ENCODE measurements at regions not wholly inside any gene's neighbourhood (a gene's known extent, or its start where the extent isn't known, plus 50 kb on each side); places are given as distances from the start of the nearest gene placed in this dataset.

- Histone ChIP-seq H3K9ac (ENCODE audit: low read length) (no peak overlapping the region), H3K9me2 (ENCODE audit: low read depth, low read length) (no peaks in the 10 kb centered on the region), H3K4me1 (ENCODE audit: insufficient read depth, low read length, severe bottlenecking) (no peaks in the 10 kb centered on the region), H3K27me3 (ENCODE audit: insufficient read depth, low read length) (no peaks in the 10 kb centered on the region), H3K4me3 (ENCODE audit: low read depth, low read length, poor library complexity, severe bottlenecking) (no peak overlapping the region), H3K9me3 (ENCODE audit: low read length) (no peaks in the 10 kb centered on the region), H2AFZ (ENCODE audit: low read length) (no peak overlapping the region), H4K20me1 (ENCODE audit: insufficient read depth, low read length) (no peaks in the 10 kb centered on the region), H3K36me3 (ENCODE audit: insufficient read depth, low read length) (no peaks in the 10 kb centered on the region), H3F3A (ENCODE audit: insufficient read depth, low read length) (no peaks in the 10 kb centered on the region), H3K27ac (ENCODE audit: low read depth, low read length, poor library complexity, severe bottlenecking) (no peak overlapping the region), H3K79me2 (ENCODE audit: insufficient read depth, low read length) (no peaks in the 10 kb centered on the region), H3K4me2 (ENCODE audit: low read length) (no peak overlapping the region)
- TF ChIP-seq EZH2 (IDR thresholded peaks at IDR 0.05; ENCODE audit: borderline replicate concordance, low read length), result no peak
- no peak for TF ChIP-seq CTCF (IDR thresholded peaks at IDR 0.05; ENCODE audit: low read length)
These were observed 2442.0 kb downstream of the PCDH7 start for GRCh38 chr4:33162122-33162521.

DNA sequence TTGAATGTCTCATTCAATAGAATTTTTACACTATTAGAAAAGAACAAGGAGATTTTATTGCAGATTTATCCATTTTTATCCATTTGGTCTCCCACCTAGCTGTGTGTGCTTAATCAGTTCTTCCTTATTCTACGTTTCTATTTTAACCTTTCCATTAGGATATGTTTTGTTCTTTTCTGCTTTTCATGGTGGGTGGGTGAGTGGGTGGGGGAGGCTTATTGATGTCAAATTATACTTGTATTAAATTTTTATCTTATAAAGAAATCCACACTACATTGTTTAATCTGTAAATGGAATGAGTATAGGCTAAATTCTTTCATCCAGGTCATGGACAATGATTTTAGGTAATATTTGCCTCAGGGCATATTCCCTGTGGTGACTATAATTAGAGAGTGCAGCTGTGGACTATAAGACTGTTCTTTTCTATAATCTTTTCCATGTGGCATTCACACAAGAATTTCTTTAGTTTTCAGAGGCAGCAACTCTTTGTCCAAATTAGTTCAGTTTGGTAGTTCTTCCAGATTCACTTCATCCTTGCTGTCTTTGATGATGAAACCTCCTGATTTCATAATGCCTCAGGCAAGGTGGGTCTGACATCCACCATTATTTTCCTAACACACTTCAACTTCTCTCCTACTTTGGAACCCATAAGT lies 2451.8 kb downstream of the PCDH7 start:
- H3K9me2 ChIP-seq (ENCODE audit: low read depth, low read length), result no peaks in the 10 kb centered on the region
- H3K36me3 ChIP-seq (ENCODE audit: insufficient read depth, low read length), result no peaks in the 10 kb centered on the region
- no peak overlapping the region for H2AFZ ChIP-seq (ENCODE audit: low read length)
- no peak overlapping the region for H3K4me2 ChIP-seq (ENCODE audit: low read length)
- no peak overlapping the region for H3K9ac ChIP-seq (ENCODE audit: low read length)
- no peaks in the 10 kb centered on the region for H3K79me2 ChIP-seq (ENCODE audit: insufficient read depth, low read length)
- no peaks in the 10 kb centered on the region for H3K9me3 ChIP-seq (ENCODE audit: low read length)
- H3K4me3 ChIP-seq (ENCODE audit: low read depth, low read length, poor library complexity, severe bottlenecking), result no peak overlapping the region
- H3K27me3 ChIP-seq (ENCODE audit: insufficient read depth, low read length), result no peaks in the 10 kb centered on the region
- no peak overlapping the region for H3K27ac ChIP-seq (ENCODE audit: low read depth, low read length, poor library complexity, severe bottlenecking)
- no peaks in the 10 kb centered on the region for H4K20me1 ChIP-seq (ENCODE audit: insufficient read depth, low read length)
- peaks cover 12% of the 10 kb centered on the region for H3K4me1 ChIP-seq (ENCODE audit: insufficient read depth, low read length, severe bottlenecking)
- TF ChIP-seq EZH2 (IDR thresholded peaks at IDR 0.05; ENCODE audit: borderline replicate concordance, low read length), result no peak
- no peak for TF ChIP-seq CTCF (IDR thresholded peaks at IDR 0.05; ENCODE audit: low read length)
- no peaks in the 10 kb centered on the region for H3F3A ChIP-seq (ENCODE audit: insufficient read depth, low read length)

DNA sequence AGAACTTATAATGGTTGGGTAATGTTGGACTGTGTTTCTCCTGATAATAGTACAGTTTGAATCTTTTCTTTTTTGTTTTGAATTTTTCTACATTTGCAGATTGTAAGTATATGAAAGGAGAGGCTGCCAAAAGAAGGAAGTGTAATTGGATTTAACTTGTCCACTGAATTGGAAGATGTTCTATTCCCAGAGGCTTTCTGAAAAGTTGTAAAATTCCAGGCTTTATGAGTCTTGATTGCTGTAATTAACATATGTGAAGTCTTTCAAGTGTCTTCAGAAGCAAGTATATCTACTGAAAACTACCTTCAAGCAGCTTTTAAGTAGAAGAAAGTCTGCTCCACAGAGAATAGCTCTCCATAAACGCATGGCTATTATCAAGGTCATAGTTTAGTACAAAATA lies 2456.4 kb downstream of the PCDH7 start:
- Histone ChIP-seq H3K9ac (ENCODE audit: low read length) (no peak overlapping the region), H2AFZ (ENCODE audit: low read length) (no peak overlapping the region)

More for the DNA sequence above, 2456.4 kb downstream of the PCDH7 start:
- H3K27me3 ChIP-seq (ENCODE audit: insufficient read depth, low read length), result no peaks in the 10 kb centered on the region
- H3K4me3 ChIP-seq (ENCODE audit: low read depth, low read length, poor library complexity, severe bottlenecking), result no peak overlapping the region
- no peak overlapping the region for H3K27ac ChIP-seq (ENCODE audit: low read depth, low read length, poor library complexity, severe bottlenecking)
- no peak overlapping the region for H3K4me2 ChIP-seq (ENCODE audit: low read length)
- H3K36me3 ChIP-seq (ENCODE audit: insufficient read depth, low read length), result no peaks in the 10 kb centered on the region
- peaks cover 5% of the 10 kb centered on the region for H3K4me1 ChIP-seq (ENCODE audit: insufficient read depth, low read length, severe bottlenecking)
- H3K79me2 ChIP-seq (ENCODE audit: insufficient read depth, low read length), result no peaks in the 10 kb centered on the region
- H4K20me1 ChIP-seq (ENCODE audit: insufficient read depth, low read length), result no peaks in the 10 kb centered on the region
- H3K9me2 ChIP-seq (ENCODE audit: low read depth, low read length), result no peaks in the 10 kb centered on the region
- no peaks in the 10 kb centered on the region for H3F3A ChIP-seq (ENCODE audit: insufficient read depth, low read length)
- TF ChIP-seq EZH2 (IDR thresholded peaks at IDR 0.05; ENCODE audit: borderline replicate concordance, low read length), result no peak
- no peak for TF ChIP-seq CTCF (IDR thresholded peaks at IDR 0.05; ENCODE audit: low read length)
- H3K9me3 ChIP-seq (ENCODE audit: low read length), result no peaks in the 10 kb centered on the region

All from OCI-LY1 (cell line).